GM19395 (cell line): ENCODE measurements at regions not wholly inside any gene's neighbourhood (a gene's known extent, or its start where the extent isn't known, plus 50 kb on each side); places are given as distances from the start of the nearest gene placed in this dataset.
"Not testable (repeated sequence)": the region's sequence is repeated elsewhere in the genome, so short reads cannot be mapped to it uniquely, and the experiment has no call there.

ENCODE experiments used
- ATAC-seq: cut with Tn5 transposase; IDR thresholded peaks from one replicate; pipeline ENCODE4 v1.9.1; 2021; ENCODE audit warnings: mild to moderate bottlenecking, moderate library complexity; ENCODE audit not compliant: unreplicated experiment

DNA sequence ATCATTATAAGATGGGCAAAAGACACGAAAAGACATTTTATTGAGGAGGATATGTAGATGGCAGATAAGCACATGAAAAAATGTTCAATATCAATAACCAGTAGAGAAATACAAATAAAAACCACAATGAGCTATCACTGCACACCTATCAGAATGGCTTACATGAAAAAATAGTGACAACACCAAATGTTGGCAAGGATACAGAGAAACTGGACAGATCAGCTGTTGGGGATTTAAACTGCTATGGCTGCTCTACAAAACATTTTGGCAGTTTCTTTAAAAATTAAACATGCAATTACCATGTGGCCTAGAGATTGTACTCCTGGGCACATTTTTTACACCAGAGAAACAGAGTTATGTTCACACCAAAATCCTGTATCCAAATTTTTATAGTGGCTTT is 172.7 kb upstream of the TENT5A start:
- no peak for ATAC-seq

DNA sequence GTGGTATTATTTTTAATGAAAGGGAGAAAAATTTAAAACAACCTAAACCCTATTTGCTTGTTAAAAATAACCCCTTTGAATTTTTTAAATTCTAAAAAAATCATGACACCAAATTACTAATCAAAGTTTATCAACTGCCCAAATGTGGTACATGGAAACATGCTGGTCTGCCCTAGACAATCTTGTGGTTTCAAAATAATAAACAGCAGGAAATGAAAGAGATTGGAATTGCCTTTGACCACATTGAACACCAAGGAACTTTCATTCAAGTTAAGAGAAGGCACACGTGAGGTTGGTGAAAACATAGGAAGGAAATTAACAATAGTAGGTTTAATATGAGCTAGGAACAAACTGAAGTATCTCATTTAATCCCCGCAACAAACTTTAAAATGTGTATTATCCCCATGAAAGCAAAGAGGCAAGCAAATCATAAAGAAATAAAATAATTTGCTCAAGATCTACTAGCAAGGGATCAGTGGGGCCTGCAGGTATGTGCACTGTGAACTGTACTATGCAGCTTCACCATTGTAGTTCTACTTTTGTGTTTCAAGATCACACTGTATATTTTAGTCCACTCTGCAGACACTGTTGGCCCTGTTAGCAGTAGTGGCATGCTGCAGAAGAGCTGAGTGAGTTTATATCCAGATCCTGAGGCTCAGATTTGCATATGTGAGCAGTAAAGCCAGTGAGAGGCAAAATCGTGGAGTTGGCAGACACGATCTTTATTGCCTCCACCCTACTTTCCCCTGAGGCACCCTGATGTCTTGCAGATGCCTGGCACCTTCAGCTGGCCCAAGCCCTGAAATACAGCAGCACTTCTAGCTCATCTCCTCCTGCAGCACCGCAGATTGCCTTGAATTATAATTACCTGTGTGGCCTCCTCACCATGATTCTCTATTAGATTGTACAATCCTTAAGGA is 157.8 kb upstream of the TENT5A start:
- ATAC-seq = no peak

DNA sequence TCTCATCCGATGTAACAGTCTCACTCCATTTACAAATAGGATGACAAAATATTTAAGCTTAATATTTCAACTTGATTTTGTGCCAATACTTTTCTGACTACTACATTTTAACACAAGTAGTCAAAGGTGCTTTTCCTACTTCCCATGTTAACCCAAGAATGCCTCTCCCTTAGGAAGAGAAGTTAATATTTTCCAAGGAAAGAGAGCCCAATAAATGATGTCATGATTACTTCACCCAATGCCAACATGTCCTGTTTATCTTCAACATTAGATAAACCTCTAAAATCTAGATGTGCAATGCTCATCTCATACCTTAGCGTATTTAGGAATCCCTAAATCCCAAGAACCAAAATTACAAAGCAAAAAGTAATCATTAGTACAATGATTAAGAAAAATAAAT is 156.7 kb upstream of the TENT5A start:
- no peak for ATAC-seq

DNA sequence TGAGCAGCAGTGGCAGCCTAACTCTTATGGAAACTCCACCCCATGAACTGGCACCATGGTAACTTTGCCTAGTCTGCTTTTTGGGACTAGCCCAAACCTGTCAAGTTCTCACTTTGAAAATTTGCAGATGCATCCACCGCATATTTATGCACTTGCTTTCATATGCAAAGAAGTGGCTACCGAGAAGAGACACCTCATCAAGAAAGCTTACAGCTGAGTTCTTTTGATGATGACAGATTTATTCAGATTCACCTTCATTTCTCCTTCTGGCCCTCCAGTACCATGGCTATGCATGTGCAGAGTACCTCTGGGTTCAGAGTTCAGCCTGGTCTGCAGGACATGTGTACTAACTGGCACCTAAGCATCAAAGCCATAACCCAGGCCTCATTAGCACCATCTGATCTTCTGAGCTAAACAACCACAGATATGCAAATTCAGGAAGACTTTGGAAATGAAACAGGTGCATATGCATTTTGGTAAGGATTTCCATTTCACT is 154.3 kb upstream of the TENT5A start:
- peak; percentile 71 for ATAC-seq

DNA sequence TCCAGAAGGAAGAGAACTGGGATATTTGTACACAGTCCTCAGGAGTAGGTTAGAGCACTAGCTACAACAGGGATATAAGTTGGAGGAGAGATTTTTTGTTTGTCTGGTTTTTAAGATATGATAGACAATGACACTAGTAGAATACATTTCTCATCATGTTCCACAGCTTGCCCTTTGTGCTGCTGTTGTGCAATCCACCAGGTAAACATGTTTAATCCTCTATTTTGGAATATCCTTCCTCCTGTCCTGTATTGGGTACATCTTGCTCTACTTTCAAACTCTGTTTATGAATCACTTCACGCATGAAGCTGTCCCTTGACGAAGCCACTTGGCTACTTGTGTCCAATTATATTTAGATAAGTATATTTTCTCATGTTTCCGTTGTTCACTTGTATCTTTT is 153.6 kb upstream of the TENT5A start:
- ATAC-seq = no peak

DNA sequence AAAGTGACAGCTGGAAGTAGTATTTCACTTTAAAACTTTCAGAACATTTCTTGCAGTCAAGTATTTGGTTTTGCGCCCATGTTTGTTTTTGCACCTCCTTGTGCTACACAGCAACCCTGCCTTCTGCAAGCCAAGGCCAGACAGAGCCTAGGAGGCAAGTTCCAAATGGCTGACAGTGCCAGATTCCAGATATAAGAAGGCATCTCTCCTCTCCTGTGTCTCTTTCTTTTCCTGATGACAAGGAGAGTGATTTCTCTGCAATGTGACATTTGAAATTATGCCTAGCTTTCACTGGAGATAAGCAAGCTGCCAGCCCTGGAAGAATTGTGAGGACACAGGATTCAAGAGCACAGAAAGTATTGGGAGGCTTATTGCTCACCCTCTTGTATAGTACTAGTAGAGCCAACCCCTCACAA is 149.1 kb upstream of the TENT5A start:
- no peak for ATAC-seq

DNA sequence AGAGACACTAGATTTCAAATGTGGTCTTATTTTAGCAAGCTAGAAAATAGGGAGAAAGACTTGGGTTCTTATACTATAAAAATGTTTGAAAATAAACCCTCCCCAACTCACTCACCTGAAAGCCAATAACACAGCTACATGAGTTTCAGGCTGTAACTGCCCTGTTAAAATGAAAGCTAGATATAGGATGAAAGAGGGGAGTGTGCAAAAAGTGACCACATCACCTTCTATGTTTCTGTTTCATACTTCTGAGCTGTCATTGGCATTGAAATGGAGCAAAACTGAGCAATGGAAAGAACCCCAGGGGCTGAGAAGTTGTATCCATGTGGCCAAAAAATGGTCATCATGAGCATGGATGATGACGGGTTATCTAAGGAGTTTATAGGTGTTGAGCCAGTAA is 148.1 kb upstream of the TENT5A start:
- peak; percentile 84 for ATAC-seq

DNA sequence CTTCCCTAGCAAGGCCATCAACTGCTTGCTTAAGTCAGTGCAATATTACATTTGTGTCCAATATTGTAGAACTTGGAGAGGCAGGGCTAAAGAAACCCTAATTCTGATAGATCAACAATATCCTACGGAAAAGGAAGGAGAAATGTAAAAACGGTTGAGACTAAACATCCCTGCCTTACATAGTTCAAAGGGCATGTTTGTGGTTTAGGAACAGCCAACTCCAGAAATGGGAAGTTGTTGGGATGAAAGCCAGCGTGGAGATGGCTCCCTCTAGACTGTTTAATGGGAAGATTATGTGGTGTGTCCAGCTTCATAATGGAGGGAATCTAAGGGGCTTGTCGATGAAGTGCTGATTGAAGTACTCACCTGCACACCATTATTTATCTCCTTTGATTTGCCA is 145.3 kb upstream of the TENT5A start:
- no peak for ATAC-seq

DNA sequence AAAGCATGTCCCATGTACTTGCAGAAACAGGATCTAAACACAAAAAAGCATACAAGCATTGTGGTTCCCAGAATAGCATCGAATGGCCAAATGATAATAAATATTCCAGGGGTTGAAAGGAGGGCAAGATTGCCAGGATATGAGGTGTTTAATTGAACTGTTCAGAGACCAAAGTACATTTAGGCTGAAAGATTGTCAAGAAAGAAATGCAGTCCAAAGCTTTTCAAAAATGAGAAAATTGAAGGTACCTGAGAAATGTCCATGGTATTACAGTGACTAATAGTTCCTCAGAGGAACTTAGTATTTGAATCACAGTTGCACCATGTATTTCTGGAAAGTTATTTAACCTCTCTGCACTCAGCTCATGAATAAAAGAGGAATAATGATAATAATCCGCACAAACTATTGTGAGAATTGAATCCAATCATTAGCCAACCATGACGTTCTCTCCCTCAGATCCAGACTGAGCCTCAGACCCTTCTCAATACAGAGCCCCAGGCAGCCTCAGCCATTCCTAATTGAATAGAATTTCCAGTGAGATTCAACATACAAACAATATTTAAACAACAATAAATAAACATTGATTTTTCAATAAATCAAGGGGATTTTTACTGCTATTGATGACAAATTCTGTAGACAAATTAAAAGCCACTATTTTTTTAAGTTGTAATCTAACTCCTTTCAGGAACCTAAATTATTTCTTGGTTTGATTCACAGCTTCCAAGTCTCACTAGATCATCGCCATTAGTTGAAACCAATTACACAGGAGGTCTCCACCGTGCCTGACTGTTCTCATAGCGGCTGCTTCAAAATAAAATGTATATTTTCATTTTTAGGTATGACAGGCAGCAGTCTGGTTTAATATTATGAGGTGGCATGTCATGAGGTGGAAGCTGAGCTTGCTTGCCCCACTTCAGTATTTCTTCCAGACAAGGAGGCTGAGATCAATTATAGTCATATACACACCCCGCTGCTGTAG is 144.3 kb upstream of the TENT5A start:
- no peak for ATAC-seq

DNA sequence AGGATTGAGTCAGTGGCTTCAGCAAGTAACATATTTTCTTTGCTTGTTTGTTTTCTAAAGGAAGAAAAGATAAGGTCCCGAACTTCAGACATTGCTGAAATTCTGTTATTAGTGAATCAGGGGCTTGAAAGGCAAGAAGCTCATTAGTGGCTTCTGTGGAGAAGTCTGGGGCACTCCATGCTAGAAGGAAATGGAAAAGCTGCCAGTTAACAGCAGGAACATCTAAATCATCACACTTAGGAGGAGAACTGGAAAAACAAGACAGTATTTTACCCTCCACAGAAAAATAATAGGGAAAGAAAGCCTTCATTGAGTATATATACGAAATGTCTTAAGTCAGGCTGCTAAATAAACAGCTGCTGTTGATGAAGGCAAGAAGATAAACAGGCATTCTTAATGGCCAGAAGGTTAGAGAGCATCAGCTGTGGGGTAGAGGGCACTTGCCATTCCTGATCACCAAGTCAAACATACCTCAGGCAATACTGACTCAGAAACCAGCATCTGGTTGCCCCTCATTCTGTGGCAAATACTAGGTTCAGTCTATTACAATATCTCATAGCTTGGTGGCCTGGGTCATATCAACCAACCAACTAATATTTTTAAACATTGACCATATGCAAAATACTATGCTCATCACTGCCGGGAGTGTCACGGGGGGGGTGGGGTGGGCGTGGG is 143.2 kb upstream of the TENT5A start:
- ATAC-seq = no peak

DNA sequence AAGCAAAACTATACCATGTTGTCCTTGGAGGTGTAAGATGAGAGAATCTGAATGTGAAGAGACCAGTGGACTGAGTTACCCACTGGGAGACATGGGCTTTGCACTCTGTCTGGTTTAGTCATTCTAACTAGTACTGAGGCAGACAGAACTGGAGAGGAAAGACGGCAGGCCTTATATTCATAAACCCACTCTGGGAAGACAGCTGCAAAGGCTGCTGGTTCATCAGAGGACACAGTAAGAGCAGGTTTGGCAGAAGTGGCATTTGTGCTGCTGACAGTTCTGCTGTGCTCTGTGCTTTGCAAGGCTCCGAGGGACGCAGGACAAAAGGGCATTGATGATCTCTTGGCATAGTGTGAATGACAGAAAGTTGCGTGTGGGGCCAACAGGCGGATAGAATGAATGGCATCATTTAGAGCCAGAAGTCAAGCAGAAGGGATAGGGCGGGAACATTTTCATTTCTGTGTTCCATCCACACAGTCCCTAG is 142.3 kb upstream of the TENT5A start:
- ATAC-seq = no peak

DNA sequence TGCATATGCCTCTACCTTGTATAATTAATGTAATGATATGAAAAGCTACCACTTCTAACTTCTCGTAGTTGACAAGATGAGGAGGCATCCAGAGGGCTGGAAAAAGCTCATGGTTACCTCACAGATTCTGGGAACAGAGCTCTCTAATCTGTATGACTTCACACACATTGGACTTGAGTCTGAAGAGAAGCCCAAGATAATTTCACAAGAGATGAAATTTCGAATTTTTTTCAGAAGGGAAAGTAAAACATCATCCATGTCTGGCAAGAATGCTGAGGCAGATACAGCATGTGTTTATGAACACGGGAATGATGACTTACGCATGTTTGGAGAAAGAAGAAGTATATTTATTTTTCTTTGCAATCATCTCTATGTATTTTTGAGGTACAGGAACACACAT is 141.8 kb upstream of the TENT5A start:
- no peak for ATAC-seq

DNA sequence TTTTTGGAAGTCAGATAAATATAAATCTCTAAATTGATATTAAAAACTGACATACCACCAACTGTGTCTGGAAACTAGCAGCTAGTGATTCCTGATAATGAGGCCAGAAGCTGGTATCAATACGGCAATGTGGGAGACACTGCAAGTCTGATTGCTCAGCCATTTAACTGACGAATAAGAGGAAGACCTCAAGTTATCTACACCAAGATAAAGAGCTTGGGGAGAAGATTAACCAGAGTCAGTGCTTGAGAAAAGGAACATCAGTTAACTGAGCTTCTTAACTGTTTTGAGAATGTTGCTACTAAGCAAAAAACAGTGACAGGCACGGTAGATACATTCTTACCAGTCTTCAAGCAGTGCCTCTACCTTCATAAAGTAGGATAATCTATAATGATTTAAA is 140.4 kb upstream of the TENT5A start:
- ATAC-seq = no peak

DNA sequence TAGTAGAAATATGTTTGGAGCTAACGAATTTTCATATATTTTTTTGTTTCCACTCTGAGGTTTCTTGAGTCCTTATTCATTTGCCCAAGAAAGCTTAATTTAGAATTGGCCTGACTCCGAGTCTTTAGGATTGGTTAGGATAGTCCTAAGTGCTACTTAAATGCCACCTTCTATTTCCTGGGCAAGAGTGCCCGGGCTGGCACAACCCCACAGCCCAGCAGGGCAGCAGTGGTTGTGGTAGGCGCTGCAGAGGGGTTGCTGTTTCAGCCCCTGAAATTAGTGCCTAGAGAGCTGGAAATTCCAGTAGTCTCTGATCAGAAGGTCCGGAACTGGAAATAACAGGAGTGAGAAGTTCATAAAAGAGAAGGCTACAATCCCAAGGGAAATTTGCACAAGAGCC is 139.4 kb upstream of the TENT5A start:
- ATAC-seq = no peak

DNA sequence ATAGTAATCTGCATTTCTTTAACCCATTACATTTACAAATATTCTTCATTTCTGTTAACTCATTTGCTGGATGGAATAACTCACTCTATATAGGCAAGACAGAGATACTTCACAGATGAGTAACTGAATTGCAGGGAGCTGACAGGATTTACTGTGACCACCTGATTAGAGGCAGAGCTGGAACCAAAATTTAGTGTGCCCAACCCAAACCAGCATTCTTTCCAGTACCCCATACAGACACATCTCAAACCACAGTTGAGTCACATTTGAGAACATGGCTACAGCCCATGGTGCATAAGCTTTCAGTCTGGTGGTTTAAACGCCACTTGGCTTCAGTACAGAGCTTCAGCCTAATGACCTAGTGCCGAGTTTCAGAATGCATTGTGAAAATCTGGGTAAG is 138.4 kb upstream of the TENT5A start:
- ATAC-seq = no peak

DNA sequence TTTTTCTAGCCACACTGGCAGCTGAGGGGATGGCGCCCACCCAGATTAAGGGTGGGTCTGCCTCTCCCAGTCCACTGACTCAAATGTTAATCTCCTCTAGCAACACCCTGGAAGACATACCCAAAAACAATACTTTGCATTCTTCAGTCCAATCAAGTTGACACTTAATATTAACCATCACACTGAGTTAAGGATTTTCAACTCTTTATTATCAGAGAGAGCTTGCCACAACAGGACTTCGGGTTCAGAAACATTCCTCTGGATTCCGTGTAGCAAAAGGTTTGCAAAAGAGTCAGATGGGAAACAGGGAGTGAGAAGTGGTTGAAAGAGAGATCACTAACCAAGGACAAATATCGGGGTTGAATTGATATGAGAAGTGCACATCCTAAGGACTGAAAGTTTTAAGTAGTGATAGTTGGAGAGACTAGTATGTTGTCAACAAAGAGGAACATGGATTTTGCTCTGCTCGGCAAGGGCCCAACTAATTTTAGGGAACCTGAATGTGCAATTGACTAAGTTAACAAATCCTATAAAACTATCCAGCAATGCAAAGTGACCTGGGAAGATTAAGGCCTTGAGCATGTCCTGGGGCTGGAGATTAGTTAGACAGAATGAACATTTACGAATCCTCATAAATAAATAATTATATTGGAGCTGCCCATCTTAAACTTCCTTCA is 137.0 kb upstream of the TENT5A start:
- no peak for ATAC-seq

DNA sequence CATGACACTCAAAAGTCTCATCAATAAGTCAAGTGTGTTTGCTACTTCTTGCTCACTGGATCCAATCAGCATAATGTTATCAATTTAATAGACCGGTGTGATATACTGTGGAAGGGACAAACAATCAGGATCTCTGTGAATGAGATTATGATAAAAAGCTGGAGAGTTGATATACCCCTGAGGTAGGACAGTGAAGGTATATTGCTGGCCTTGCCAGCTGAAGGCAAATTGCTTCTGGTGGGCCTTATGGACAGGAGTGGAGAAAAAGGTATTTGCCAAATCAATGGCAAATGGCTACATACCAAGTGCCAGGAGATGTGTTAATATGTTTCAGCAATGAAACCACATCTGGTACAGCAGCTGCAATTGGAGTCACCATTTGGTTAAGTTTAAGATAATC is 134.4 kb upstream of the TENT5A start:
- not testable (repeated sequence) for ATAC-seq

DNA sequence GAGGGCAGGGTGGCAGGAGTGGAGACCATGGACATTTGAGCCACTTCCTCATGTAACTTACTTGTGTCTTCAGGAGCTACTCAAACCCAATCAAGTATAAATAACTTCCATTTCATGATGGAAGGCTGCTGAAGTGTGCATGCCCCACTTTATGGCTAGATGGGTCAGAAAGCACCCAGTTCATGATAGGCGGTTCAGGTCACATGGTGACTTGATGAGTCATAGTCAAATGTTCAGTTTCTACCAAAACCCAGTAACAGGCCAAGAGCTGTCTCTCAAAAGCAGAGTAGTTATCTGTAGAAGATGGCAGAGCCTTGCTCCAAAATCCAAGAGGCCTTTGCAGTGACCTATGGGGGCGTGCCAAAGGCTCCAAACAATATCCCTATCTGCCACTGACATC is 133.7 kb upstream of the TENT5A start:
- ATAC-seq = no peak

DNA sequence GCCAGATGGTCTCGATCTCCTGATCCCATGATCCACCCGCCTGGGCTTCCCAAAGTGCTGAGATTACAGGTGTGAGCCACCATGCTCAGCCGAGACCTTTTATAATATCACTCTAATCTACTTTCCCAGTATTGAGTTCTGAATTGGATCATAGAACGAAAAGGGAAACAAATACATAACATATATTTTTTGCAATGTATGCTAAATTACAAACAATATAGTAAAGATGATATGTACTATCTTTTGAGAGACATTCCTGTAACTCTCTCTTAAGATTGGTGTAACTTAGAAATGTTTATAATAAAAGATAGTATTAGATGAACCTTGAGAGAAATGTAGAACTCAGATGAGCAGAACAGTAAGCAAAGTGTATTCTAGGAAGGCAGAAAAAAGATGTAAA is 129.2 kb upstream of the TENT5A start:
- ATAC-seq = no peak

DNA sequence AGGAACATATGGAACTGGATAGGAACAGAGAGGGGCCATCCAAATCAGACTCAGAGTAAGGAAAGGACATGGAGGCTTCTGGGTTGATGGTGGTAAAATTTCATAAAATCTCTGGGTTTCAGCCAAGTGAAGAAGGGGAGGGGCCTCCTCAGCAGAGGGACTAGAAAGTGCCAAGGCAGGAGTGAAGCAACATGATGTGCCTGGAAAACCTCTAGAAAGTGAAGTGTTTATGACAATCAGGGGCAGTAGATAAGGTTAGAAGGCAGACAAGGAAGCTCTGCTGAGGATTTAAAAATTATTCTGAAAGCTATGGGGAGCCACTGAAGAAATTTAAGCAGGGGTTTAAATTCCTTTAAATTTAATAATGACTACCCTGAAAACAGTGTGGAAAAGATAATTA is 126.0 kb upstream of the TENT5A start:
- no peak for ATAC-seq
